ENCODE measurements at regions not wholly inside any gene's neighbourhood (a gene's known extent, or its start where the extent isn't known, plus 50 kb on each side); places are given as distances from the start of the nearest gene placed in this dataset.

GRCh38 chr3:146337991-146338390 is 87.1 kb upstream of the PLSCR4 start:
- Histone ChIP-seq H3K79me1 (ENCODE audit: low read depth, low read length) (no peaks in the 10 kb centered on the region), H4K20me1 (replicated peaks in 1 of 2; ENCODE audit: control insufficient read depth in 1 of 2, insufficient read depth in 2 of 2, low read length in 2 of 2) (no peaks in the 10 kb centered on the region), H4K5ac (ENCODE audit: insufficient read length, low read depth, low read length) (no peak overlapping the region), H2BK12ac (ENCODE audit: low read depth, low read length) (no peak overlapping the region), H2BK15ac (ENCODE audit: low read length) (no peak overlapping the region), H3K56ac (replicated peaks; ENCODE audit: insufficient read length, low read depth, low read length) (no peak overlapping the region), H2AK5ac (ENCODE audit: low read depth, low read length) (no peak overlapping the region), H3K4ac (replicated peaks; ENCODE audit: insufficient read length, low read depth, low read length) (no peak overlapping the region), H3K27me3 (replicated peaks in 1 of 4; ENCODE audit: control insufficient read depth in 3 of 4, extremely low read depth in 1 of 4, insufficient read depth in 3 of 4, low read length in 3 of 4) (no peaks in the 10 kb centered on the region), H4K8ac (ENCODE audit: extremely low read depth, insufficient read depth, low read length) (no peak overlapping the region), H2BK5ac (ENCODE audit: low read depth, low read length) (no peak overlapping the region), H3K23me2 (ENCODE audit: low read depth, low read length) (no peaks in the 10 kb centered on the region), H2AFZ (ENCODE audit: low read length) (no peak overlapping the region), H3K79me2 (ENCODE audit: control insufficient read depth in 1 of 2, insufficient read depth in 2 of 2, low read length in 2 of 2) (no peaks in the 10 kb centered on the region), H4K91ac (replicated peaks; ENCODE audit: insufficient read length, low read length) (no peak overlapping the region), H3K18ac (ENCODE audit: extremely low read depth, low read length) (no peak overlapping the region), H2BK20ac (ENCODE audit: low read length) (no peak overlapping the region), H3K36me3 (ENCODE audit: control insufficient read depth in 2 of 4, insufficient read depth in 4 of 4, low read length in 3 of 4) (no peaks in the 10 kb centered on the region), H3K9me3 (ENCODE audit: insufficient read depth in 2 of 2, low read depth in 1 of 2, low read length in 1 of 2) (peaks cover 0 to 4% of the 10 kb centered on the region in 2 experiments; a peak in 1 of 4 replicates), H3K4me3 (ENCODE audit: extremely low read depth in 1 of 4, insufficient read depth in 2 of 4, low read depth in 3 of 4, low read length in 4 of 4) (no peak overlapping the region), H3K27ac (ENCODE audit: low read depth, low read length) (no peak overlapping the region), H3K23ac (ENCODE audit: insufficient read length) (no peak overlapping the region), H3K4me1 (replicated peaks in 1 of 4; ENCODE audit: control insufficient read depth in 3 of 4, insufficient read depth in 4 of 4, low read length in 3 of 4) (peaks cover 0 to 3% (median under 1%) of the 10 kb centered on the region in 4 experiments; a peak in 1 of 7 replicates), H3K9ac (replicated peaks in 1 of 4; ENCODE audit: extremely low read depth in 1 of 4, low read depth in 3 of 4, low read length in 3 of 4) (no peak overlapping the region), H3K4me2 (ENCODE audit: insufficient read depth in 1 of 2, low read depth in 2 of 2, low read length in 2 of 2) (no peak overlapping the region), H3K14ac (ENCODE audit: insufficient read length) (no peak overlapping the region), H2BK120ac (replicated peaks; ENCODE audit: low read depth, low read length) (no peak overlapping the region)
- TF ChIP-seq KDM4A (IDR thresholded peaks at IDR 0.05; ENCODE audit: low read depth, low read length, severe bottlenecking) = no peak
- no peak for TF ChIP-seq ATF2 (IDR thresholded peaks at IDR 0.05; ENCODE audit: low read length)
- TF ChIP-seq CHD2 (IDR thresholded peaks at IDR 0.05; ENCODE audit: low read length) = no peak
- no peak for TF ChIP-seq SP2 (IDR thresholded peaks at IDR 0.05; ENCODE audit: low read length)
- TF ChIP-seq SAP30 (IDR thresholded peaks at IDR 0.05; ENCODE audit: insufficient read depth, insufficient replicate concordance, low read length) = no peak
- no peak for TF ChIP-seq EZH2 (IDR thresholded peaks at IDR 0.05; ENCODE audit: low read depth, low read length, severe bottlenecking)
- TF ChIP-seq NANOG (IDR thresholded peaks at IDR 0.05; ENCODE audit: insufficient read depth, low read depth, low read length, poor library complexity, severe bottlenecking) = no peak
- CTCF ChIA-PET (ENCODE audit: partially characterized antibody) = interaction anchor here (1.3 kb wide), 1 partner anchor 11 kb away, joined by 3 read pairs; no protein-coding TSS in a partner anchor
- WGBS, 2 experiments (ENCODE audit: extremely low coverage in 1 of 2, insufficient coverage in 1 of 2, insufficient read length in 1 of 2, insufficient replicate concordance in 2 of 2, low coverage in 1 of 2, low lambda C conversion rate in 2 of 2, missing lambda C conversion rate in 1 of 2) = 92% methylated on average over 7 of the region's 7 CpGs; no CpG with 5 or more reads in 1 of the 2 experiments
- POLR2A ChIA-PET (ENCODE audit: partially characterized antibody) = no interaction called here
- no peak for FAIRE-seq
- no peak for DNase-seq (ENCODE audit: low read depth in 1 of 2, low spot score in 2 of 2)
